GM06990 (cell line): ENCODE measurements at regions not wholly inside any gene's neighbourhood (a gene's known extent, or its start where the extent isn't known, plus 50 kb on each side); places are given as distances from the start of the nearest gene placed in this dataset.

Experiments used
- DNase-seq: peaks from one replicate; pipeline ENCODE4 v3.0.0-alpha.2; 2011; ENCODE audit not compliant: insufficient read length; ENCODE audit errors: extremely low read depth
- H3K27me3 ChIP-seq: replicated peaks from 2 replicates; pipeline ENCODE4 v1.6.0; 2011; ENCODE audit warnings: low read length; ENCODE audit not compliant: control insufficient read depth, insufficient read depth
- H3K36me3 ChIP-seq: 2 replicates; pipeline ENCODE4 v1.5.1; 2011; ENCODE audit warnings: low read length; ENCODE audit not compliant: control insufficient read depth, insufficient read depth
- H3K4me3 ChIP-seq: replicated peaks from 2 replicates; pipeline ENCODE4 v1.5.1; 2011; ENCODE audit warnings: low read depth, mild to moderate bottlenecking, control low read depth, low read length
- CTCF ChIP-seq: IDR thresholded peaks from 2 replicates; pipeline ENCODE4 v1.5.1; 2011; ENCODE audit warnings: low read length, control low read depth, mild to moderate bottlenecking, inconsistent platforms; ENCODE audit not compliant: insufficient read depth, poor library complexity, severe bottlenecking

GRCh38 chr1:30452170-30452569 lies 271.2 kb downstream of the MATN1 start:
- no peaks in the 10 kb centered on the region for H3K36me3 ChIP-seq
- no peak for DNase-seq
- no peak overlapping the region for H3K4me3 ChIP-seq
- H3K27me3 ChIP-seq, result peaks cover 2% of the 10 kb centered on the region
- TF ChIP-seq CTCF, result no peak

GRCh38 chr1:30451532-30452125 lies 271.8 kb downstream of the MATN1 start:
- no peak for DNase-seq
- TF ChIP-seq CTCF, result no peak
- Histone ChIP-seq H3K36me3 (no peaks in the 10 kb centered on the region), H3K27me3 (peaks cover 2% of the 10 kb centered on the region), H3K4me3 (no peak overlapping the region)

- no peak for TF ChIP-seq CTCF
- no peak for DNase-seq
- Histone ChIP-seq H3K27me3 (peaks cover 2% of the 10 kb centered on the region), H3K4me3 (no peak overlapping the region), H3K36me3 (no peaks in the 10 kb centered on the region)
Measured at GRCh38 chr1:30450818-30451233, 272.6 kb downstream of the MATN1 start.

- DNase-seq, result no peak
- H3K4me3 ChIP-seq, result no peak overlapping the region
- no peak for TF ChIP-seq CTCF
Measured at GRCh38 chr1:30450148-30450817, 273.1 kb downstream of the MATN1 start.

GRCh38 chr1:30449428-30450147 lies 273.8 kb downstream of the MATN1 start:
- H3K36me3 ChIP-seq, result no peaks in the 10 kb centered on the region
- no peak overlapping the region for H3K4me3 ChIP-seq
- peaks cover 2% of the 10 kb centered on the region for H3K27me3 ChIP-seq
- TF ChIP-seq CTCF, result no peak
- DNase-seq, result no peak

More at GRCh38 chr1:30450148-30450817, 273.1 kb downstream of the MATN1 start:
- H3K27me3 ChIP-seq, result peaks cover 2% of the 10 kb centered on the region
- no peaks in the 10 kb centered on the region for H3K36me3 ChIP-seq
